Left renal cortex interstitium (tissue), 4 donors: ENCODE measurements at regions not wholly inside any gene's neighbourhood (a gene's known extent, or its start where the extent isn't known, plus 50 kb on each side); places are given as distances from the start of the nearest gene placed in this dataset.

Experiments used
- DNase-seq, 4 donors: peaks; one replicate each; pipeline ENCODE4 v3.0.0-alpha.2; 2013; ENCODE audit warnings: low read depth in 4 of 4, low spot score in 2 of 4, missing footprints in 1 of 4

GRCh38 chr2:83481436-83481835, 977.6 kb downstream of the SUCLG1 start:
- DNase-seq = no peak

DNA sequence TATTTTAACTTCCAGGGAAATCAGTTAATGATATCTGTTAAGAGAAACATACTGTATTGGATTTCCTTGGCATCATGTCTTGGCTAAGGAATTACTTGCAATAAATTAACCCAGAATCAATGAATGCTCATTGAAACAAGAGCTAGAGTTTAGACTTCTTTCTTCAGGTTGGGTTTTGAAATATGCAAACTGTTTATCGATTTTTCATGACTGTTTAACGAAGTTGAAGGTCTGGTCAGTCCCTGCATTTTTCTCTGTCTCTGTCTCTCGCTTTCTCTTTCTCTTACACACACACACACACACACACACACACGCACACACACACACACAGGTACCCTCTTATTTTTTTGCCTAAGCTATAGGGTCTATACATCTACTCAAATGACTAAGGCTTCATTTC, 981.0 kb downstream of the SUCLG1 start:
- DNase-seq = no peak

GRCh38 chr2:83475371-83475770, 983.7 kb downstream of the SUCLG1 start:
- no peak for DNase-seq

DNA sequence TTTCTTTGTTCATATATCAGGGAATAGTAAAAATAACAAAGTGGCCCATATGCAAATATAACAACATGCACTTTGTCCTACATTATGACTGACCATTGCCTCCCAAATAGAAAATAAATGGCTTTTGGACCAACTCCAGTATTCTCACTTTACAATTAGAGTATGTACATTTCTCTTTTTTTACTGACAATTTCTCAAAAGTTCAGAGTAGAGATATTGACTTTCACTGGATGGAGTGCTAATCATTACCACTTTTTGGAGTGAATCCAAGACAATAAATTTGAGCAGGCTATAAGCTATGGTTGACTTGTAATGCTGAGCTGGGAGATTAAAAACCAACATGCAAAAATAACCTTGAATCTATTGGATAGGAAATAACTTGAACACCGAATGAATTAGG, 987.4 kb downstream of the SUCLG1 start:
- DNase-seq = peak; percentile 20 to 40 (median 31)

- DNase-seq = no peak
Observed at GRCh38 chr2:83470928-83471327, 988.2 kb downstream of the SUCLG1 start.

DNA sequence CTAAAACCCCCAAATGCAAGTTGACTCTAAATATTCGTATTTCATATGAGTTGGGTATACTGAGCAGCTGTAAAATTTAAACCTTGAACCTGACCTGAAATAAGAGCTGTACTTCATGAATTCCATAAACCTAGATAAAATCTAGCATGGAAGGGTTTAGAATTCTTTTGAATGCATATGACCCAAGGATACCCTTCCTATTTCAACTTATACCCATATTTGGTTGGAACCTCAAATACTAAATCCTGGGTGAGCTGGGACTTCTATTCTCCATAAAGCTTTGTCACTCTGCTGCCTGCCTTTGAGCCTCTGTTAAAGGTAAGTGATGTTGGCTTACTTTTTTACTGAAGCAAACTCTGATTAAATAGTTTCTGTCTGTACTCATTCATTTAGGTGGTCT, 994.6 kb downstream of the SUCLG1 start:
- DNase-seq = no peak

DNA sequence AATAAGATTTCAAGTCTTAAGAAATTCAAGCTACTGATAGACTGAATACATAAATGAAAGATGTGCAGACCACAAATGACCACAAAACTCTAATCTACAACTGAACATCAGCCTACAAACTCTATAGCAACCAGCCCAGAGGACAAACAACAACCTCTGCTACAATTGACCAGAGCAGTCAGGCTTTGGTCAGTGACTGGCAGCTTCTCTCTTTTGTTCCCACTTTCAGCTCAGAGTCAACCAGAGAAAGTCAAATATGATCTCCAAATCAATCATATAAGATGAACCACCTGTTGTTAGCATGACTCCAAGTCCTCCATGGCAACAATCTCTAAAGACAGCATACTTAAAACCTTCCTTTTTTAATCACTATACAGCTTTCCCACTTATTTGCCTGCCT, 996.2 kb downstream of the SUCLG1 start:
- no peak for DNase-seq

- DNase-seq = no peak
Observed at GRCh38 chr2:83461135-83461534, 997.9 kb downstream of the SUCLG1 start.

- no peak for DNase-seq
Observed at GRCh38 chr2:83459456-83459855, 999.6 kb downstream of the SUCLG1 start.

DNA sequence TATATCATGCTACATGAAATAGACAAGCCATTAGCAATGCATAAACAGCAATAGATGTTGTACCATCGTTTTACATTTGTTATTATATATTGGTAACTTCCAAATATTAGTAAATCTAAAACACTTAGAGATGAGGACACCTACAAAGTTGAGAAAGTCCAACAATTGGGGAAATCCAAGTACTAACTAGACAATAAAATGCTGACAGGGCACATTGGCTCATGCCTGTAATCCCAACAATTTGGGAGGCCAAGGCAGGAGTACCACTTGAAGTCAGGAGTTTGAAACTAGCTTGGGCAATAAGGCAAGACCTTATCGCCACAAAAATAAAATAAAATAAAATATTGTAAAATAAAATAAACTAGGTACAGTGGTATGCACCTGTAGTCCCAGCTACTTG, 1023.1 kb downstream of the SUCLG1 start:
- no peak for DNase-seq

- no peak for DNase-seq
Observed at GRCh38 chr2:83420993-83421392, 1038.1 kb downstream of the SUCLG1 start.

- DNase-seq = no peak
Observed at GRCh38 chr2:83394134-83394904, 1064.8 kb downstream of the SUCLG1 start.

DNA sequence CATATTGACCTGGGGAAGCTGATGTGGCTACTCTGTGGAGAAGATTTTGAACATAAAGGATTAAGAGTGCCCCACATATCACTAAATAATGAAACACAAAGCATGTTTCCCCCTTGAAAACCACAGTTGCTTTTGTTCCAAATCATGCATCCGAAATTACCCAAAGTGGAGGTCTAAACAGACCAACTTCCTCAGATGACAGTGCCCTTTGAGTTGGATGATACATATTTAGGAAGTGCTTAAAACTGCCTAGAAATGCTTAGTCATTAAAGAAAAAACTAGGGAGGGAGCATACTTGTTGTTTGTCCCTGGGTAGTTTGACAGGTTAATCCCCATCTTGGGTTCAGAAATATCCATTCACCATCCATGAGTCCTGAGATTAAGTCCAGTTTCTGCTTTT, 1070.3 kb downstream of the SUCLG1 start:
- no peak for DNase-seq

DNA sequence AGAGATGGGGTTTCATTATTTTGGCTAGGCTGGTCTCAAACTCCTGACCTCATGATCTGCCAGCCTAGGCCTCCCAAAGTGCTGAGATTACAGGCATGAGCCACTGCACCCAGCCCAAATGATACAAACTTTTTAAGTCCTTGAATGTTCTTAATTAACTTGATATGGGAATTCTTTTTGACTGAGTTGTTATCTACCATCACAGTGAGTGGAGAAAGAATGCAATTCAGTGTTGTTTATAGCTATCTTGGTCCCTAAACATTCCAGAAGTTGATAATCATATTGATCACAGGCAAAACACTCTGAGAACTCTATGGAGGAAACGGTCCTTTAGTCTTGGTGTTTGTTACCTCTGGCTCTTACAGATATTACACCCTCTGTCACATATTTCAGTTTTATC, 1072.5 kb downstream of the SUCLG1 start:
- DNase-seq = no peak

DNA sequence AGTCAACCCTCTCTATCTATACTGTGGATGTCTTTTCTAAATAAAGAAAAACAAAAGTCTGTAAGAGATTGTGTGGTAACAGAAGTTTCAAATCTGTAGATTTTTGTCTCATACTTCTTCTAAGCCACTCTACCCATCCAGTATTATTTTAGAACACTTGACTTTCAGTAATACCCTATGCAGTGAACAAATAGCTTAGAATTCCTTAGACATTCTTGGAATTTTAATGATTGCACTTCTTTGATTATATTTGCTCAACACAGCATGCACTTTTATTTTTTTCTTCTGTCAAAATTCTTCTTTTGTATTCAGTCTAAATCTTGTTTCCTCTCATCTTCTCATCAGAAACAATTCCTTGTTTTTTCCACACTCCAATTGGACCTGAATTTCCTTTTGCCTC, 1080.2 kb downstream of the SUCLG1 start:
- no peak for DNase-seq

GRCh38 chr2:83376731-83377130, 1082.3 kb downstream of the SUCLG1 start:
- DNase-seq = no peak

DNA sequence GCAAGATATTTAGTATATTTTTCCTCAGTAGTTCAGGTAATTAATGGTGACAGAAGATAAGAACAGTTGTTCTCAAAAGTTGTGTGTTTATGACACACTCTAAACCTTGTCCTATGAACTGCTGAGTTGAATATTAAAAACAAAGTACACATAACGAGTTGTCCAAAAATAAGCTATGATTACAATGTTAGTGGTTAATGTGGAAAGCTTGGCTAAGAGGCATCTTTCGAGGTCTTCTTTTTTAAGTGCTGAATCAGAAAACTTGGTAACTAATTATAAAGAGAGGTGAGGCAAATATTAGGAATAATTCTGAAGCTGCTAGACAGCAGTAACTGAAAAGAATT, 1088.7 kb downstream of the SUCLG1 start:
- DNase-seq = no peak

- DNase-seq = no peak
Observed at GRCh38 chr2:83369601-83370418, 1089.3 kb downstream of the SUCLG1 start.

GRCh38 chr2:83368916-83369315, 1090.2 kb downstream of the SUCLG1 start:
- no peak for DNase-seq

DNA sequence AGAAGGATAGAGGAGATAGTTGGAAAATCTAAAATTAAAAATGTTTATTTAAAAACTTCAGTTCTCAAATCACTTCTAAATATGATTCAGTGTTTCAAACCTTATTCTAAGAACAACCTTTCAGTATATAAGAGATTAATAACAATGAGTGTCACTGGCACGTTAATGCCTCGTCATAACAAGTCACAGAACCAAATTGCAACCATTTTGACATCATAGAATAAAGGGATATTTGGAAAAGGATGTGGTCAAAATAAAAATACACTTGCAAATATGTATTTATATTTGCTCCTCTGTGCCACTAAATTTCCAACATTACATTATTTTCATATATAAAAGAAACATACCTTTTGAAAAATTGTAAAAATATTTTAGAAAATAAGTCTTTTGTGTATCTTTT, 1090.6 kb downstream of the SUCLG1 start:
- no peak for DNase-seq

DNA sequence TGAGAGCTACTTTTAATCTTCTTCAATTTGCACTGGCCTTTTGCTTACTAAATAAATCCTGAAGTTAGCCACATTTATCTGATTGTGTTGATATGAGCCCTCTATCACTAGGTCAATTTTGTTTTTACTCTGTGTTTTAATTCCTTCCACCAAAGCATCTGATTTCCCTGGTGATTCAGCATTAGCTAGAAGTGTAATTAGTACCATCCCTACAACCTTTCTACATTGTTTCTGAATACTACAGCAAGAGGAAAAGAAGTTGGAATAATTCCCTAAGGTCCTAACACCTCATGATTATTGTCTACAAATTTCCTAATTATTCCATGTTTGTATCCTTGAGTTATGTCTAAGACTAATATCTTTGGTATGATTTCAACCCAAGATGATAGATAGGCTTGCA, 1093.6 kb downstream of the SUCLG1 start:
- no peak for DNase-seq

GRCh38 chr2:83364264-83364663, 1094.8 kb downstream of the SUCLG1 start:
- DNase-seq = no peak
